Activated T-helper 17 cell treated with anti-CD3 and anti-CD28 coated beads, Interleukin-2, amount 50 U/mL, for 72 hours (primary cell): ENCODE measurements at regions not wholly inside any gene's neighbourhood (a gene's known extent, or its start where the extent isn't known, plus 50 kb on each side); places are given as distances from the start of the nearest gene placed in this dataset.
"Not testable (repeated sequence)": the region's sequence is repeated elsewhere in the genome, so short reads cannot be mapped to it uniquely, and the experiment has no call there.

ENCODE experiments used
- ATAC-seq: fragments of 150-1000 bp; cut with Tn5 transposase; replicated peaks from 2 replicates; pipeline ENCODE4 v1.10.0; 2021; ENCODE audit warnings: mild to moderate bottlenecking, moderate library complexity
- H3K27ac Mint-ChIP-seq: one replicate; pipeline ENCODE4 v1.8.0; 2022; ENCODE audit warnings: mixed read lengths
- H3K27me3 Mint-ChIP-seq: one replicate; pipeline ENCODE4 v1.8.0; 2022; ENCODE audit warnings: mixed read lengths
- H3K36me3 Mint-ChIP-seq: one replicate; pipeline ENCODE4 v1.8.0; 2022; ENCODE audit warnings: low read depth, mild to moderate bottlenecking, mixed read lengths
- H3K4me1 Mint-ChIP-seq: one replicate; pipeline ENCODE4 v1.8.0; 2022; ENCODE audit warnings: mixed read lengths
- H3K4me3 Mint-ChIP-seq: one replicate; pipeline ENCODE4 v1.8.0; 2022; ENCODE audit warnings: mild to moderate bottlenecking, mixed read lengths
- H3K9me3 Mint-ChIP-seq: one replicate; pipeline ENCODE4 v1.8.0; 2022; ENCODE audit warnings: mixed read lengths

GRCh38 chr10:63806330-63806729, 285.1 kb downstream of the REEP3 start:
- peaks cover 2% of the 10 kb centered on the region for H3K27me3 Mint-ChIP-seq
- ATAC-seq = no peak

DNA sequence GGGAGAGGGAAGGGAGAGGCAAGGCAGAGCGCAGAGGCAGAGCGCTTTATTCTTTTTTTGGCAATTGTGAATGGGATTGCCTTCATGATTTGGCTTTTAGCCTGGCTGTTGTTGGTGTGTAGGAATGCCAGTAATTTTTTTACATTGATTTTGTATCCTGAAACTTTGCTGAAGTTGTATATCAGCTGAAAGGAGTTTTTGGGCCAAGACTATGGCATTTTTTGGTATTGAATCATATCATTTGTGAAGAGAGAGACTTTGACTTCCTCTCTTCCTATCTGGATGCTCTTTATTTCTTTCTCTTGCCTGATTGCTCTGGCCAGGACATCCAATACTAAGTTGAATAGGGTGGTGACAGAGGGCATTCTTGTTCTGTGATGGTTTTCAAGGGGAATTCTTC, 291.3 kb downstream of the REEP3 start:
- no peak for ATAC-seq
- H3K27ac Mint-ChIP-seq = no peak overlapping the region
- H3K9me3 Mint-ChIP-seq = peaks cover 2% of the 10 kb centered on the region
- no peak overlapping the region for H3K4me3 Mint-ChIP-seq
- H3K36me3 Mint-ChIP-seq = no peaks in the 10 kb centered on the region
- no peaks in the 10 kb centered on the region for H3K4me1 Mint-ChIP-seq
- peaks cover 12% of the 10 kb centered on the region for H3K27me3 Mint-ChIP-seq

More at GRCh38 chr10:63806330-63806729, 285.1 kb downstream of the REEP3 start:
- H3K36me3 Mint-ChIP-seq = no peaks in the 10 kb centered on the region
- no peak overlapping the region for H3K27ac Mint-ChIP-seq
- no peaks in the 10 kb centered on the region for H3K4me1 Mint-ChIP-seq
- H3K4me3 Mint-ChIP-seq = no peak overlapping the region
- peaks cover 4% of the 10 kb centered on the region for H3K9me3 Mint-ChIP-seq

GRCh38 chr10:63819753-63820329, 298.6 kb downstream of the REEP3 start:
- Mint-ChIP-seq H3K27ac (no peak overlapping the region), H3K9me3 (no peaks in the 10 kb centered on the region), H3K36me3 (no peaks in the 10 kb centered on the region), H3K4me1 (no peaks in the 10 kb centered on the region), H3K27me3 (peaks cover 34% of the 10 kb centered on the region), H3K4me3 (no peak overlapping the region)
- no peak for ATAC-seq

GRCh38 chr10:63822496-63822895, 301.3 kb downstream of the REEP3 start:
- Mint-ChIP-seq H3K27ac (no peak overlapping the region), H3K9me3 (no peaks in the 10 kb centered on the region), H3K4me3 (no peak overlapping the region), H3K4me1 (no peaks in the 10 kb centered on the region), H3K27me3 (peaks cover 28% of the 10 kb centered on the region), H3K36me3 (no peaks in the 10 kb centered on the region)
- no peak for ATAC-seq

DNA sequence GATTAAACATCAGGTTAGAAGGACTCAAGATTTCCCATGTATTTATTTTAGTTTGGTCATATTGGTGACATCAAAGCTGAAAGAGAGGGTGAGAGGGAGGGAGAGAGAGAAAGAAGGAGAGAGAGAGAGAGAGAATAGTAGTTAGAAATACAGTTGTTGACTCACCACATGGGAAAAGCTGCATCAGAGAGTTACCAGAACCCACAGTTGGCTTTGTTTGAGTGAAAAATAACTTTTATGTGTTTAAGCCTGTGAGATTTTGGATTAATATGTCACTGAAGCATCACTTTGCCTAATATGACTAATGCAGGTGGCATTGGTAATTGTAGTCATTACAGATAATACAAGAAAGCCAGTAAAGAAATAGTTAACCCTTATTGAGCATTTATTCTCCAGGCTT, 303.9 kb downstream of the REEP3 start:
- Mint-ChIP-seq H3K9me3 (no peaks in the 10 kb centered on the region), H3K4me1 (no peaks in the 10 kb centered on the region), H3K36me3 (no peaks in the 10 kb centered on the region), H3K27me3 (peaks cover 21% of the 10 kb centered on the region), H3K4me3 (no peak overlapping the region), H3K27ac (no peak overlapping the region)
- peak; percentile 26 for ATAC-seq

DNA sequence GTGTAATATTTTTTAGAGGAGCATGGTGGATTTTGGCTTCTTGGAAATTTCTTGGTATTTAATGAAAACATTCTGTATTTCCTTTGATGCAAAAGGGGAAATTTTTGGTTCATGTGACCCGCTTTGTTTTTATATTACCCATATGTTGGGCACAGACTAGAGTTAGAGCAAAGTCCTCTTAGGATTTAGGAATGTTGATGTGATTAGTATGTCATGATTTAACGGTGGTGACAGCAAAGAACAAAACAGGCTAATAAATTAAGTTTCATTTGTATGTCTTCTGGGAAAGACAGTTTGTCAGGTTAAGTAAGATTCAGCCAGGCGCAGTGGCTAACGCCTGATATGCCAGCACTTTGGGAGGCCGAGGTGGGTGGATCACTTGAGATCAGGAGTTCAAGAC, 304.6 kb downstream of the REEP3 start:
- H3K9me3 Mint-ChIP-seq = no peaks in the 10 kb centered on the region
- H3K27me3 Mint-ChIP-seq = peaks cover 21% of the 10 kb centered on the region
- no peak overlapping the region for H3K4me3 Mint-ChIP-seq
- ATAC-seq = no peak
- no peak overlapping the region for H3K27ac Mint-ChIP-seq
- no peaks in the 10 kb centered on the region for H3K4me1 Mint-ChIP-seq
- no peaks in the 10 kb centered on the region for H3K36me3 Mint-ChIP-seq

GRCh38 chr10:63827018-63827417, 305.8 kb downstream of the REEP3 start:
- not testable (repeated sequence) for H3K27ac Mint-ChIP-seq, H3K4me1 Mint-ChIP-seq, H3K4me3 Mint-ChIP-seq, ATAC-seq, H3K36me3 Mint-ChIP-seq, H3K9me3 Mint-ChIP-seq
- H3K27me3 Mint-ChIP-seq = peaks cover 18% of the 10 kb centered on the region

GRCh38 chr10:63829020-63829419, 307.8 kb downstream of the REEP3 start:
- ATAC-seq = no peak
- Mint-ChIP-seq H3K4me1 (no peaks in the 10 kb centered on the region), H3K36me3 (no peaks in the 10 kb centered on the region), H3K27me3 (peaks cover 8% of the 10 kb centered on the region), H3K9me3 (no peaks in the 10 kb centered on the region), H3K27ac (no peak overlapping the region), H3K4me3 (no peak overlapping the region)

- no peak for ATAC-seq
- Mint-ChIP-seq H3K36me3 (no peaks in the 10 kb centered on the region), H3K27me3 (peaks cover 6% of the 10 kb centered on the region), H3K27ac (no peak overlapping the region), H3K4me3 (no peak overlapping the region), H3K4me1 (no peaks in the 10 kb centered on the region), H3K9me3 (no peaks in the 10 kb centered on the region)
Observed at GRCh38 chr10:63829573-63830149, 308.5 kb downstream of the REEP3 start.

DNA sequence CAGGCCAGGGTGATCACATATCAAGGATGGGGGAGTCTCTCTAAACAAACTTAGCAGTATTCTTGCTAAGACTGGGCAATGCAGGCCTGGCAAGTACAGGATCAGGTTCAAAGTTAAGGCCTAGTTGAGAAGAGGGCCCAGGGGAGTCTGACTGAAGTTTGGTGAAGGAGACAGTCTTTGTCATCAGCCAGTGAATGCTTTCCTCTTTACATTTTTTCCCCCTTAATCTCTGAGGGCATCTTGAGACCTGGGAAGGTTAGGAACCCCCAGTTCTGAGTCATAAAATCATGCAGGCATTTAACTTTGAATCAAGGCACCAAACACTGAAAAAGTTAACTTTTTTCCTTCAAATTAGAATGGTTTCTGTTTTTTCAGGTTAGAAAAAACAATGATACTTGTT, 311.5 kb downstream of the REEP3 start:
- H3K4me3 Mint-ChIP-seq = no peak overlapping the region
- no peak overlapping the region for H3K27ac Mint-ChIP-seq
- ATAC-seq = no peak
- peaks cover 6% of the 10 kb centered on the region for H3K27me3 Mint-ChIP-seq
- no peaks in the 10 kb centered on the region for H3K36me3 Mint-ChIP-seq
- H3K9me3 Mint-ChIP-seq = no peaks in the 10 kb centered on the region
- H3K4me1 Mint-ChIP-seq = no peaks in the 10 kb centered on the region

- Mint-ChIP-seq H3K27me3 (peaks cover 6% of the 10 kb centered on the region), H3K4me3 (no peak overlapping the region), H3K27ac (no peak overlapping the region), H3K36me3 (no peaks in the 10 kb centered on the region), H3K9me3 (no peaks in the 10 kb centered on the region), H3K4me1 (no peaks in the 10 kb centered on the region)
- no peak for ATAC-seq
Observed at GRCh38 chr10:63833411-63834060, 312.3 kb downstream of the REEP3 start.

DNA sequence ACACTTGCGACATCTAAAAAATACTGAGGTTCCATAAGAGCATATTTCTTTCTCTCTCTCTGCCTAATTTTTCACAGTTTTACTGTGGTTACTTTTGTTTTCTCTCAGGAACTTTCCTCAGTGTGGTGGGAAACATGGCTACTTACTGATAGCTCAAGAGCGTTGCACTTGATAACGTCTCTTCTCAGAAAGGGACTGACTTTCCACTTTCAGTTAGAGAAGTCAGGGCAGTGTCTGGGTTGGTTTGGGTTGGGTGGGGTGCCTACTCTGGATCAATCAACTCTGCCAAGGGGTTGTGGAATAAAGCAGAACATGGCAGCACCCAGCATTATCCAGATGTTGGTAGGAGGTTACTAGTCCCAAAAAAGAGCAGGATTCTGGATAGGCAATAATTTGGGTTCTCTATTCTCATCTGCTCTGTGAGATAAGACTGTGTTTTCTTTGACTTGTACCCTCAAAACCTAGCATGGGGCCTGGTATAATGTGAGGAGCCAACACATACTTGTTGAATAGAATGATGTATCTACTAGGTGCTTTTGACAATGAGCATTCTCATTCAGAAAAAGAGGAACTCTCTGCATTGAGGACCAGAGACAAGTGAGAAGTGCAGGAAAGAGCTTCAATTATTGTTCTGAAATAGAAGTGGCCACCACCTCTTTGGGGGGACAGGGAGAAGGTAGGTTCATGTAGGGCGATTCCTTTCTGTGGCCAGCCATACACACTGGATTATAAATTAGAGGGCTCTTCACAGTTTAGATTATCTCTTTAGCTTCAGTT, 315.7 kb downstream of the REEP3 start:
- Mint-ChIP-seq H3K4me3 (no peak overlapping the region), H3K27me3 (peaks cover 20% of the 10 kb centered on the region), H3K4me1 (no peaks in the 10 kb centered on the region), H3K36me3 (no peaks in the 10 kb centered on the region), H3K9me3 (no peaks in the 10 kb centered on the region), H3K27ac (no peak overlapping the region)
- ATAC-seq = no peak

DNA sequence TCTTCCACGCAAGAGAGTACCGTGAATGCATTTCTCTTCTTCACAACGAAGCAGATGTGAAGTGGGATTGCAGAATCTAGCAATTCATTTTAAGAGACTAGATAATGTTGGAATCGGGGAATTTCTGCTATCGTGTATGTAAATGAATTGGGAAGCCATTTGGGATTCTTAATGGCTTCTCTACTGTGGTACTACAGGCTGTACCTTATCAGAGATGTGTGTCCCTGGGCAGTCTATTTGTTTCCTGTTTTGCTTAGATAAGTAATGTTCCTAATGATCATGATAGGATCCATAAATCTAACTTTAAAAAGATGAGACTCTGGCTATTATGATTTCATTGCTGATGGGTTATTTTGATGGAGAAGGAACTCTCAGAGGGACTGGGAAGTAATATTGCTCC, 320.6 kb downstream of the REEP3 start:
- Mint-ChIP-seq H3K9me3 (no peaks in the 10 kb centered on the region), H3K36me3 (no peaks in the 10 kb centered on the region), H3K27ac (no peak overlapping the region), H3K27me3 (peaks cover 17% of the 10 kb centered on the region), H3K4me1 (no peaks in the 10 kb centered on the region), H3K4me3 (no peak overlapping the region)
- ATAC-seq = no peak

DNA sequence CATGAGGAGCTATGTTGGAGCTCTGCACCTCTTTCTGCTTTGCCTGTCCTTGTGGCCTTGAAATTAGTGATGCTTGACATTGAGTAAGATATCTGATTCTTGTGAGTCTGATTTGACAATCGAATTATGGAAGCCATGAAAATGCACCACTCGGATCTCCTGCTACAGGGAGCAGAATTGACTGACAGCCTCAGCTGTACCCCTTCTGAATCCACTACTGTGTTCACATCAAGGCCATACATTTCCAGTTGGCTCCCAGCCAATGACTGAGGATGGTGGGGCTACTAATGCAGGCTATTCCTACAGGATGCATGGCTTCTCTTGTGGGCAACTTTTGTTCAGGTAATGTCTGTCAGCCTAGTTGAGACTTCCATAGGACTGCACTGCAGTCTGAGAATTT, 321.9 kb downstream of the REEP3 start:
- ATAC-seq = no peak
- H3K4me3 Mint-ChIP-seq = no peak overlapping the region
- no peak overlapping the region for H3K27ac Mint-ChIP-seq
- peaks cover 22% of the 10 kb centered on the region for H3K27me3 Mint-ChIP-seq
- H3K36me3 Mint-ChIP-seq = no peaks in the 10 kb centered on the region
- H3K9me3 Mint-ChIP-seq = no peaks in the 10 kb centered on the region
- no peaks in the 10 kb centered on the region for H3K4me1 Mint-ChIP-seq

DNA sequence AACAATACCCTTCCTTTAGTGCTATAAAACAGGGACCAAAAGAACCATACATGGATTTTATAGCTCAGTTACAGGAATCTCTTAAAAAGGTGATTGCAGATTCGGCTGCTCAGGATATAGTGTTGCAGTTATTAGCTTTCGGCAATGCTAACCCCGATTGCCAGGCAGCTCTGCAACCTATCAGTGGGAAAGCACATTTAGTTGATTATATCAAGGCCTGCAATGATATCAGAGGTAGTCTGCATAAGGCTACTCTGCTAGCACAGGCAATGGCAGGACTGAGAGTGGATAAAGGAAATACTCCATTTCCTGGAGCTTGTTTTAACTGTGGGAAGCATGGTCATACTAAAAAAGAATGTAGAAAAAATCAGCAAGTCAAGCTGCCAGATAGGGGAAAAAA, 327.7 kb downstream of the REEP3 start:
- ATAC-seq, H3K4me3 Mint-ChIP-seq, H3K27me3 Mint-ChIP-seq, H3K4me1 Mint-ChIP-seq, H3K36me3 Mint-ChIP-seq, H3K27ac Mint-ChIP-seq, H3K9me3 Mint-ChIP-seq: not testable (repeated sequence)
